OCI-LY1 (cell line): ENCODE measurements at regions not wholly inside any gene's neighbourhood (a gene's known extent, or its start where the extent isn't known, plus 50 kb on each side); places are given as distances from the start of the nearest gene placed in this dataset.

Experiments used
- H2AFZ ChIP-seq: fragments of 200-600 bp; sonication (generic), shearing (Covaris generic); 2 replicates; pipeline ENCODE4 v1.6.0; 2014; ENCODE audit warnings: antibody characterized with exemption, mild to moderate bottlenecking, low read length
- H3F3A ChIP-seq: fragments of 200-600 bp; sonication (generic), shearing (Covaris generic); 2 replicates; pipeline ENCODE4 v1.6.0; 2014; ENCODE audit warnings: mild to moderate bottlenecking, antibody characterized with exemption, low read length, moderate library complexity; ENCODE audit not compliant: insufficient read depth
- H3K27ac ChIP-seq: fragments of 200-600 bp; sonication (generic); 2 replicates; pipeline ENCODE4 v1.5.1; 2014; ENCODE audit warnings: low read length, mixed run types, mild to moderate bottlenecking, low read depth; ENCODE audit not compliant: poor library complexity, severe bottlenecking
- H3K27me3 ChIP-seq: fragments of 200-600 bp; sonication (generic); 2 replicates; pipeline ENCODE4 v1.6.0; 2014; ENCODE audit warnings: antibody characterized with exemption, mild to moderate bottlenecking, low read length, moderate library complexity; ENCODE audit not compliant: insufficient read depth
- H3K36me3 ChIP-seq: fragments of 200-600 bp; sonication (generic); 2 replicates; pipeline ENCODE4 v1.6.1; 2014; ENCODE audit warnings: mild to moderate bottlenecking, antibody characterized with exemption, low read length, moderate library complexity, mixed read lengths; ENCODE audit not compliant: insufficient read depth
- H3K4me1 ChIP-seq: fragments of 200-600 bp; sonication (generic); 2 replicates; pipeline ENCODE4 v1.5.1; 2014; ENCODE audit warnings: mild to moderate bottlenecking, low read length, moderate library complexity; ENCODE audit not compliant: insufficient read depth, severe bottlenecking
- H3K4me2 ChIP-seq: fragments of 200-600 bp; sonication (generic), shearing (Covaris generic); 2 replicates; pipeline ENCODE4 v1.6.1; 2014; ENCODE audit warnings: low read length
- H3K4me3 ChIP-seq: fragments of 200-600 bp; sonication (generic); 2 replicates; pipeline ENCODE4 v1.5.1; 2014; ENCODE audit warnings: low read length, low read depth, mild to moderate bottlenecking, mixed read lengths; ENCODE audit not compliant: poor library complexity, severe bottlenecking
- H3K79me2 ChIP-seq: fragments of 200-600 bp; shearing (Covaris generic); 2 replicates; pipeline ENCODE4 v1.6.1; 2016; ENCODE audit warnings: mixed run types, low read length, mixed read lengths; ENCODE audit not compliant: insufficient read depth
- H3K9ac ChIP-seq: fragments of 200-600 bp; sonication (generic), shearing (Covaris generic); 2 replicates; pipeline ENCODE4 v1.6.1; 2014; ENCODE audit warnings: mild to moderate bottlenecking, low read length, mixed read lengths
- H3K9me2 ChIP-seq: fragments of 200-600 bp; sonication (generic), shearing (Covaris generic); 2 replicates; pipeline ENCODE4 v1.6.1; 2014; ENCODE audit warnings: low read depth, mild to moderate bottlenecking, low read length, mixed read lengths
- H3K9me3 ChIP-seq: fragments of 200-600 bp; shearing (Covaris generic); 2 replicates; pipeline ENCODE4 v1.6.1; 2014; ENCODE audit warnings: low read length, mixed read lengths
- H4K20me1 ChIP-seq: fragments of 200-600 bp; sonication (generic), shearing (Covaris generic); 2 replicates; pipeline ENCODE4 v1.6.0; 2016; ENCODE audit warnings: mild to moderate bottlenecking, low read length; ENCODE audit not compliant: insufficient read depth
- EZH2 ChIP-seq: fragments of 200-600 bp; sonication (generic), shearing (Covaris generic); IDR thresholded peaks from 2 replicates; pipeline ENCODE4 v1.8.0; 2017; ENCODE audit warnings: borderline replicate concordance, mixed run types, mild to moderate bottlenecking, antibody characterized with exemption, low read length, moderate library complexity, mixed read lengths
- TF ChIP-seq, protein P1 (sequence below): fragments of 200-600 bp; sonication (generic), shearing (Covaris generic); IDR thresholded peaks from 2 replicates; pipeline ENCODE4 v1.5.1; 2017; ENCODE audit warnings: mild to moderate bottlenecking, antibody characterized with exemption, low read length, moderate library complexity, mixed read lengths

GRCh38 chr2:103338819-103339218 lies 577.0 kb downstream of the TMEM182 start:
- Histone ChIP-seq H3K27ac (no peak overlapping the region), H3F3A (no peaks in the 10 kb centered on the region), H3K27me3 (no peaks in the 10 kb centered on the region), H4K20me1 (no peaks in the 10 kb centered on the region), H3K4me3 (no peak overlapping the region), H3K4me2 (no peak overlapping the region), H3K36me3 (no peaks in the 10 kb centered on the region), H3K79me2 (no peaks in the 10 kb centered on the region), H3K9ac (no peak overlapping the region), H2AFZ (no peak overlapping the region), H3K9me2 (no peaks in the 10 kb centered on the region), H3K9me3 (no peaks in the 10 kb centered on the region), H3K4me1 (no peaks in the 10 kb centered on the region)
- TF ChIP-seq, protein P1, sequence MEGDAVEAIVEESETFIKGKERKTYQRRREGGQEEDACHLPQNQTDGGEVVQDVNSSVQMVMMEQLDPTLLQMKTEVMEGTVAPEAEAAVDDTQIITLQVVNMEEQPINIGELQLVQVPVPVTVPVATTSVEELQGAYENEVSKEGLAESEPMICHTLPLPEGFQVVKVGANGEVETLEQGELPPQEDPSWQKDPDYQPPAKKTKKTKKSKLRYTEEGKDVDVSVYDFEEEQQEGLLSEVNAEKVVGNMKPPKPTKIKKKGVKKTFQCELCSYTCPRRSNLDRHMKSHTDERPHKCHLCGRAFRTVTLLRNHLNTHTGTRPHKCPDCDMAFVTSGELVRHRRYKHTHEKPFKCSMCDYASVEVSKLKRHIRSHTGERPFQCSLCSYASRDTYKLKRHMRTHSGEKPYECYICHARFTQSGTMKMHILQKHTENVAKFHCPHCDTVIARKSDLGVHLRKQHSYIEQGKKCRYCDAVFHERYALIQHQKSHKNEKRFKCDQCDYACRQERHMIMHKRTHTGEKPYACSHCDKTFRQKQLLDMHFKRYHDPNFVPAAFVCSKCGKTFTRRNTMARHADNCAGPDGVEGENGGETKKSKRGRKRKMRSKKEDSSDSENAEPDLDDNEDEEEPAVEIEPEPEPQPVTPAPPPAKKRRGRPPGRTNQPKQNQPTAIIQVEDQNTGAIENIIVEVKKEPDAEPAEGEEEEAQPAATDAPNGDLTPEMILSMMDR: no peak
- no peak for TF ChIP-seq EZH2

GRCh38 chr2:103346780-103347179 lies 584.9 kb downstream of the TMEM182 start:
- no peaks in the 10 kb centered on the region for H4K20me1 ChIP-seq
- no peaks in the 10 kb centered on the region for H3F3A ChIP-seq
- no peaks in the 10 kb centered on the region for H3K9me2 ChIP-seq
- H3K36me3 ChIP-seq: no peaks in the 10 kb centered on the region
- no peaks in the 10 kb centered on the region for H3K9me3 ChIP-seq
- H3K27me3 ChIP-seq: no peaks in the 10 kb centered on the region
- H3K4me2 ChIP-seq: no peak overlapping the region
- no peaks in the 10 kb centered on the region for H3K79me2 ChIP-seq
- no peaks in the 10 kb centered on the region for H3K4me1 ChIP-seq
- no peak for TF ChIP-seq EZH2
- TF ChIP-seq, protein P1: no peak
- no peak overlapping the region for H3K9ac ChIP-seq
- H3K4me3 ChIP-seq: no peak overlapping the region
- no peak overlapping the region for H3K27ac ChIP-seq
- no peak overlapping the region for H2AFZ ChIP-seq

- Histone ChIP-seq H3K4me1 (no peaks in the 10 kb centered on the region), H3K9ac (no peak overlapping the region), H4K20me1 (no peaks in the 10 kb centered on the region), H3K9me3 (no peaks in the 10 kb centered on the region), H3K36me3 (no peaks in the 10 kb centered on the region), H2AFZ (no peak overlapping the region), H3K4me2 (no peak overlapping the region), H3K27me3 (no peaks in the 10 kb centered on the region), H3K9me2 (no peaks in the 10 kb centered on the region), H3K4me3 (no peak overlapping the region), H3K79me2 (no peaks in the 10 kb centered on the region), H3K27ac (no peak overlapping the region), H3F3A (no peaks in the 10 kb centered on the region)
- TF ChIP-seq, protein P1: no peak
- TF ChIP-seq EZH2: no peak
Measured at GRCh38 chr2:103353774-103354173, 591.9 kb downstream of the TMEM182 start.
